ENCODE measurements at regions not wholly inside any gene's neighbourhood (a gene's known extent, or its start where the extent isn't known, plus 50 kb on each side); places are given as distances from the start of the nearest gene placed in this dataset.

- H3K27me3 ChIP-seq (ENCODE audit: insufficient read depth, low read length), result no peaks in the 10 kb centered on the region
- no peaks in the 10 kb centered on the region for H3K36me3 ChIP-seq (ENCODE audit: insufficient read depth, low read depth, low read length)
- H3K9me3 ChIP-seq (ENCODE audit: insufficient read depth, low read depth, low read length), result no peaks in the 10 kb centered on the region
- no peak overlapping the region for H3K4me3 ChIP-seq (ENCODE audit: low read length)
- no peaks in the 10 kb centered on the region for H3K4me1 ChIP-seq (ENCODE audit: insufficient read depth, low read length)
- H3K27ac ChIP-seq (ENCODE audit: low read length), result no peak overlapping the region
- H3K9ac ChIP-seq (ENCODE audit: low read depth, low read length), result no peak overlapping the region
Observed at GRCh38 chr2:126345691-126346090, 310.3 kb upstream of the GYPC start.

GRCh38 chr2:126356631-126357030 is 299.3 kb upstream of the GYPC start:
- no peaks in the 10 kb centered on the region; the same call in 1 of the 2 replicates for H3K9me3 ChIP-seq (ENCODE audit: insufficient read depth, low read depth, low read length)
- H3K4me3 ChIP-seq (ENCODE audit: low read length), result no peak overlapping the region
- H3K4me1 ChIP-seq (ENCODE audit: insufficient read depth, low read length), result no peaks in the 10 kb centered on the region
- H3K9ac ChIP-seq (ENCODE audit: low read depth, low read length), result no peak overlapping the region
- no peaks in the 10 kb centered on the region for H3K36me3 ChIP-seq (ENCODE audit: insufficient read depth, low read depth, low read length)
- H3K27ac ChIP-seq (ENCODE audit: low read length), result no peak overlapping the region
- no peaks in the 10 kb centered on the region for H3K27me3 ChIP-seq (ENCODE audit: insufficient read depth, low read length)

GRCh38 chr2:126358122-126358521 is 297.8 kb upstream of the GYPC start:
- Histone ChIP-seq H3K4me1 (ENCODE audit: insufficient read depth, low read length) (no peaks in the 10 kb centered on the region), H3K27me3 (ENCODE audit: insufficient read depth, low read length) (no peaks in the 10 kb centered on the region), H3K9me3 (ENCODE audit: insufficient read depth, low read depth, low read length) (no peaks in the 10 kb centered on the region), H3K4me3 (ENCODE audit: low read length) (no peak overlapping the region), H3K36me3 (ENCODE audit: insufficient read depth, low read depth, low read length) (no peaks in the 10 kb centered on the region), H3K27ac (ENCODE audit: low read length) (no peak overlapping the region), H3K9ac (ENCODE audit: low read depth, low read length) (no peak overlapping the region)

- Histone ChIP-seq H3K27ac (ENCODE audit: low read length) (no peak overlapping the region), H3K4me1 (ENCODE audit: insufficient read depth, low read length) (no peaks in the 10 kb centered on the region), H3K27me3 (ENCODE audit: insufficient read depth, low read length) (no peaks in the 10 kb centered on the region), H3K9ac (ENCODE audit: low read depth, low read length) (no peak overlapping the region), H3K9me3 (ENCODE audit: insufficient read depth, low read depth, low read length) (no peaks in the 10 kb centered on the region), H3K4me3 (ENCODE audit: low read length) (no peak overlapping the region), H3K36me3 (ENCODE audit: insufficient read depth, low read depth, low read length) (no peaks in the 10 kb centered on the region)
Observed at GRCh38 chr2:126359494-126359893, 296.5 kb upstream of the GYPC start.

GRCh38 chr2:126367361-126367760 is 288.6 kb upstream of the GYPC start:
- no peak overlapping the region for H3K27ac ChIP-seq (ENCODE audit: low read length)
- H3K27me3 ChIP-seq (ENCODE audit: insufficient read depth, low read length), result no peaks in the 10 kb centered on the region
- H3K4me3 ChIP-seq (ENCODE audit: low read length), result no peak overlapping the region
- H3K9me3 ChIP-seq (ENCODE audit: insufficient read depth, low read depth, low read length), result no peaks in the 10 kb centered on the region
- H3K9ac ChIP-seq (ENCODE audit: low read depth, low read length), result no peak overlapping the region
- no peaks in the 10 kb centered on the region; the same call in 1 of the 2 replicates for H3K4me1 ChIP-seq (ENCODE audit: insufficient read depth, low read length)
- H3K36me3 ChIP-seq (ENCODE audit: insufficient read depth, low read depth, low read length), result no peaks in the 10 kb centered on the region

GRCh38 chr2:126368758-126369157 is 287.2 kb upstream of the GYPC start:
- H3K27ac ChIP-seq (ENCODE audit: low read length), result no peak overlapping the region
- H3K4me1 ChIP-seq (ENCODE audit: insufficient read depth, low read length), result no peaks in the 10 kb centered on the region; the same call in 1 of the 2 replicates
- H3K27me3 ChIP-seq (ENCODE audit: insufficient read depth, low read length), result no peaks in the 10 kb centered on the region
- H3K4me3 ChIP-seq (ENCODE audit: low read length), result no peak overlapping the region
- no peak overlapping the region for H3K9ac ChIP-seq (ENCODE audit: low read depth, low read length)
- no peaks in the 10 kb centered on the region for H3K36me3 ChIP-seq (ENCODE audit: insufficient read depth, low read depth, low read length)
- H3K9me3 ChIP-seq (ENCODE audit: insufficient read depth, low read depth, low read length), result no peaks in the 10 kb centered on the region

- Histone ChIP-seq H3K27me3 (ENCODE audit: insufficient read depth, low read length) (no peaks in the 10 kb centered on the region), H3K27ac (ENCODE audit: low read length) (no peak overlapping the region), H3K4me3 (ENCODE audit: low read length) (no peak overlapping the region), H3K4me1 (ENCODE audit: insufficient read depth, low read length) (no peaks in the 10 kb centered on the region; the same call in 1 of the 2 replicates), H3K9me3 (ENCODE audit: insufficient read depth, low read depth, low read length) (no peaks in the 10 kb centered on the region), H3K9ac (ENCODE audit: low read depth, low read length) (no peak overlapping the region), H3K36me3 (ENCODE audit: insufficient read depth, low read depth, low read length) (no peaks in the 10 kb centered on the region)
Observed at GRCh38 chr2:126370201-126370600, 285.8 kb upstream of the GYPC start.

- H3K27ac ChIP-seq (ENCODE audit: low read length), result no peak overlapping the region
- no peaks in the 10 kb centered on the region for H3K36me3 ChIP-seq (ENCODE audit: insufficient read depth, low read depth, low read length)
- H3K4me3 ChIP-seq (ENCODE audit: low read length), result no peak overlapping the region
- H3K9ac ChIP-seq (ENCODE audit: low read depth, low read length), result no peak overlapping the region
- H3K9me3 ChIP-seq (ENCODE audit: insufficient read depth, low read depth, low read length), result no peaks in the 10 kb centered on the region
- no peaks in the 10 kb centered on the region; the same call in 1 of the 2 replicates for H3K4me1 ChIP-seq (ENCODE audit: insufficient read depth, low read length)
- no peaks in the 10 kb centered on the region for H3K27me3 ChIP-seq (ENCODE audit: insufficient read depth, low read length)
Observed at GRCh38 chr2:126372406-126372805, 283.6 kb upstream of the GYPC start.

GRCh38 chr2:126378176-126378575 is 277.8 kb upstream of the GYPC start:
- Histone ChIP-seq H3K27me3 (ENCODE audit: insufficient read depth, low read length) (no peaks in the 10 kb centered on the region), H3K4me3 (ENCODE audit: low read length) (no peak overlapping the region), H3K27ac (ENCODE audit: low read length) (no peak overlapping the region), H3K9me3 (ENCODE audit: insufficient read depth, low read depth, low read length) (no peaks in the 10 kb centered on the region), H3K36me3 (ENCODE audit: insufficient read depth, low read depth, low read length) (no peaks in the 10 kb centered on the region), H3K4me1 (ENCODE audit: insufficient read depth, low read length) (peaks cover 9% of the 10 kb centered on the region), H3K9ac (ENCODE audit: low read depth, low read length) (no peak overlapping the region)

- peaks cover 9% of the 10 kb centered on the region for H3K4me1 ChIP-seq (ENCODE audit: insufficient read depth, low read length)
- no peak overlapping the region for H3K4me3 ChIP-seq (ENCODE audit: low read length)
- H3K36me3 ChIP-seq (ENCODE audit: insufficient read depth, low read depth, low read length), result no peaks in the 10 kb centered on the region
- no peak overlapping the region for H3K27ac ChIP-seq (ENCODE audit: low read length)
- H3K9ac ChIP-seq (ENCODE audit: low read depth, low read length), result no peak overlapping the region
- H3K27me3 ChIP-seq (ENCODE audit: insufficient read depth, low read length), result no peaks in the 10 kb centered on the region
- peaks cover 6% of the 10 kb centered on the region for H3K9me3 ChIP-seq (ENCODE audit: insufficient read depth, low read depth, low read length)
Observed at GRCh38 chr2:126381091-126381490, 274.9 kb upstream of the GYPC start.

- H3K36me3 ChIP-seq (ENCODE audit: insufficient read depth, low read depth, low read length), result no peaks in the 10 kb centered on the region
- H3K27ac ChIP-seq (ENCODE audit: low read length), result no peak overlapping the region
- peaks cover 9% of the 10 kb centered on the region for H3K4me1 ChIP-seq (ENCODE audit: insufficient read depth, low read length)
- no peak overlapping the region for H3K9ac ChIP-seq (ENCODE audit: low read depth, low read length)
- no peaks in the 10 kb centered on the region for H3K27me3 ChIP-seq (ENCODE audit: insufficient read depth, low read length)
- peaks cover 25% of the 10 kb centered on the region for H3K9me3 ChIP-seq (ENCODE audit: insufficient read depth, low read depth, low read length)
- H3K4me3 ChIP-seq (ENCODE audit: low read length), result no peak overlapping the region
Observed at GRCh38 chr2:126382998-126383397, 273.0 kb upstream of the GYPC start.

GRCh38 chr2:126383800-126384199 is 272.2 kb upstream of the GYPC start:
- Histone ChIP-seq H3K9me3 (ENCODE audit: insufficient read depth, low read depth, low read length) (peaks cover 30% of the 10 kb centered on the region), H3K4me3 (ENCODE audit: low read length) (no peak overlapping the region), H3K27me3 (ENCODE audit: insufficient read depth, low read length) (no peaks in the 10 kb centered on the region), H3K27ac (ENCODE audit: low read length) (no peak overlapping the region), H3K36me3 (ENCODE audit: insufficient read depth, low read depth, low read length) (no peaks in the 10 kb centered on the region), H3K9ac (ENCODE audit: low read depth, low read length) (no peak overlapping the region), H3K4me1 (ENCODE audit: insufficient read depth, low read length) (peaks cover 9% of the 10 kb centered on the region)

GRCh38 chr2:126385441-126385840 is 270.5 kb upstream of the GYPC start:
- no peaks in the 10 kb centered on the region for H3K27me3 ChIP-seq (ENCODE audit: insufficient read depth, low read length)
- no peak overlapping the region for H3K27ac ChIP-seq (ENCODE audit: low read length)
- no peak overlapping the region for H3K4me3 ChIP-seq (ENCODE audit: low read length)
- no peaks in the 10 kb centered on the region for H3K36me3 ChIP-seq (ENCODE audit: insufficient read depth, low read depth, low read length)
- peaks cover 30% of the 10 kb centered on the region for H3K9me3 ChIP-seq (ENCODE audit: insufficient read depth, low read depth, low read length)
- no peaks in the 10 kb centered on the region; the same call in 1 of the 2 replicates for H3K4me1 ChIP-seq (ENCODE audit: insufficient read depth, low read length)
- H3K9ac ChIP-seq (ENCODE audit: low read depth, low read length), result no peak overlapping the region

Data from iPS-20b (cell line).